ENCODE measurements at regions not wholly inside any gene's neighbourhood (a gene's known extent, or its start where the extent isn't known, plus 50 kb on each side); places are given as distances from the start of the nearest gene placed in this dataset.

- DNase-seq, result no peak
Observed at GRCh38 chr22:49620666-49621065, 207.0 kb downstream of the BRD1 start.

GRCh38 chr22:49620003-49620556 is 207.6 kb downstream of the BRD1 start:
- no peak for DNase-seq

- DNase-seq, result no peak
Observed at GRCh38 chr22:49619301-49619700, 208.4 kb downstream of the BRD1 start.

- no peak for DNase-seq
Observed at GRCh38 chr22:49618677-49618953, 209.1 kb downstream of the BRD1 start.

GRCh38 chr22:49617866-49618676 is 209.6 kb downstream of the BRD1 start:
- no peak for DNase-seq

- no peak for DNase-seq
Observed at GRCh38 chr22:49617264-49617663, 210.4 kb downstream of the BRD1 start.

- DNase-seq, result no peak
Observed at GRCh38 chr22:49616356-49617231, 211.1 kb downstream of the BRD1 start.

GRCh38 chr22:49614966-49615965 is 212.4 kb downstream of the BRD1 start:
- DNase-seq, result no peak

- DNase-seq, result no peak
Observed at GRCh38 chr22:49613511-49614270, 214.0 kb downstream of the BRD1 start.

GRCh38 chr22:49613108-49613507 is 214.6 kb downstream of the BRD1 start:
- no peak for DNase-seq

GRCh38 chr22:49609207-49609876 is 218.3 kb downstream of the BRD1 start:
- DNase-seq, result no peak

- DNase-seq, result no peak
Observed at GRCh38 chr22:49608660-49609059, 219.0 kb downstream of the BRD1 start.

- no peak for DNase-seq
Observed at GRCh38 chr22:49608228-49608627, 219.4 kb downstream of the BRD1 start.

GRCh38 chr22:49607821-49608220 is 219.9 kb downstream of the BRD1 start:
- DNase-seq, result no peak

GRCh38 chr22:49606562-49607290 is 220.9 kb downstream of the BRD1 start:
- no peak for DNase-seq

- DNase-seq, result no peak
Observed at GRCh38 chr22:49604732-49605302, 222.9 kb downstream of the BRD1 start.

- no peak for DNase-seq
Observed at GRCh38 chr22:49603016-49603415, 224.7 kb downstream of the BRD1 start.

GRCh38 chr22:49602481-49602880 is 225.2 kb downstream of the BRD1 start:
- DNase-seq, result no peak

- no peak for DNase-seq
Observed at GRCh38 chr22:49601614-49602321, 225.9 kb downstream of the BRD1 start.
